Chondrocyte (in vitro differentiated cells): ENCODE measurements at regions not wholly inside any gene's neighbourhood (a gene's known extent, or its start where the extent isn't known, plus 50 kb on each side); places are given as distances from the start of the nearest gene placed in this dataset.

ENCODE experiments used
- DNase-seq: peaks from one replicate; pipeline ENCODE4 v3.0.0; 2021; ENCODE audit warnings: mixed read lengths, low spot score
- H3K27ac Mint-ChIP-seq: one replicate; pipeline ENCODE4 v1.8.0; 2021; ENCODE audit warnings: mild to moderate bottlenecking, moderate library complexity, mixed read lengths; ENCODE audit not compliant: unreplicated experiment
- H3K27me3 Mint-ChIP-seq: 2 replicates; pipeline ENCODE4 v1.8.0; 2021; ENCODE audit warnings: low read depth, mixed read lengths
- H3K36me3 Mint-ChIP-seq: 2 replicates; pipeline ENCODE4 v1.8.0; 2021; ENCODE audit warnings: low read depth, mixed read lengths
- H3K4me1 Mint-ChIP-seq: 2 replicates; pipeline ENCODE4 v1.8.0; 2021; ENCODE audit warnings: low read depth, mild to moderate bottlenecking, mixed read lengths
- H3K4me3 Mint-ChIP-seq: one replicate; pipeline ENCODE4 v1.8.0; 2021; ENCODE audit warnings: mild to moderate bottlenecking, moderate library complexity, mixed read lengths; ENCODE audit not compliant: unreplicated experiment
- H3K9me3 Mint-ChIP-seq: 2 replicates; pipeline ENCODE4 v1.8.0; 2021; ENCODE audit warnings: low read depth, mixed read lengths
- CTCF ChIP-seq: fragments of 200-600 bp; sonication (generic); IDR thresholded peaks from 2 replicates; pipeline ENCODE4 v1.5.0; 2021; ENCODE audit warnings: antibody characterized with exemption, mild to moderate bottlenecking, moderate library complexity

- Mint-ChIP-seq H3K36me3 (peaks cover 1% of the 10 kb centered on the region), H3K27ac (no peak overlapping the region), H3K4me3 (no peak overlapping the region), H3K9me3 (peaks cover 6% of the 10 kb centered on the region), H3K4me1 (peaks cover 14% of the 10 kb centered on the region), H3K27me3 (no peaks in the 10 kb centered on the region)
- TF ChIP-seq CTCF, result no peak
- no peak for DNase-seq
These were observed 232.2 kb downstream of the EMP1 start for GRCh38 chr12:13428538-13429265.

GRCh38 chr12:13425766-13426165, 229.2 kb downstream of the EMP1 start:
- H3K27ac Mint-ChIP-seq, result peak overlapping the region; percentile 85
- H3K4me3 Mint-ChIP-seq, result no peak overlapping the region

GRCh38 chr12:13422291-13422690, 225.8 kb downstream of the EMP1 start:
- Mint-ChIP-seq H3K4me1 (peaks cover 14% of the 10 kb centered on the region), H3K4me3 (no peak overlapping the region), H3K36me3 (no peaks in the 10 kb centered on the region), H3K27me3 (peaks cover 13% of the 10 kb centered on the region), H3K9me3 (no peaks in the 10 kb centered on the region), H3K27ac (no peak overlapping the region)
- no peak for TF ChIP-seq CTCF
- no peak for DNase-seq

More at GRCh38 chr12:13425766-13426165, 229.2 kb downstream of the EMP1 start:
- Mint-ChIP-seq H3K27me3 (no peaks in the 10 kb centered on the region), H3K9me3 (peaks cover 6% of the 10 kb centered on the region), H3K4me1 (peaks cover 14% of the 10 kb centered on the region), H3K36me3 (peaks cover 1% of the 10 kb centered on the region)
- DNase-seq, result no peak
- no peak for TF ChIP-seq CTCF

- no peak for DNase-seq
- no peak overlapping the region for H3K27ac Mint-ChIP-seq
- no peaks in the 10 kb centered on the region for H3K4me1 Mint-ChIP-seq
- peaks cover 1% of the 10 kb centered on the region for H3K9me3 Mint-ChIP-seq
- no peaks in the 10 kb centered on the region for H3K36me3 Mint-ChIP-seq
- TF ChIP-seq CTCF, result no peak
- H3K4me3 Mint-ChIP-seq, result no peak overlapping the region
- H3K27me3 Mint-ChIP-seq, result peaks cover 36% of the 10 kb centered on the region
These were observed 221.0 kb downstream of the EMP1 start for GRCh38 chr12:13417516-13417915.

GRCh38 chr12:13411287-13411686, 214.8 kb downstream of the EMP1 start:
- Mint-ChIP-seq H3K27me3 (peaks cover 24% of the 10 kb centered on the region), H3K4me3 (no peak overlapping the region), H3K4me1 (no peaks in the 10 kb centered on the region), H3K36me3 (peaks cover 4% of the 10 kb centered on the region), H3K9me3 (peaks cover 21% of the 10 kb centered on the region), H3K27ac (no peak overlapping the region)
- DNase-seq, result no peak
- TF ChIP-seq CTCF, result no peak
